Neural cell (in vitro differentiated cells): ENCODE measurements at regions not wholly inside any gene's neighbourhood (a gene's known extent, or its start where the extent isn't known, plus 50 kb on each side); places are given as distances from the start of the nearest gene placed in this dataset.

Experiments
- H2AFZ ChIP-seq: fragments of 200-600, 300-800 bp; sonication (generic), shearing (Covaris generic); 2 replicates; pipeline ENCODE4 v1.6.0; 2014; ENCODE audit warnings: low read depth, mild to moderate bottlenecking, antibody characterized with exemption, low read length, moderate library complexity
- H3F3A ChIP-seq: fragments of 200-600 bp; shearing (Covaris generic); 2 replicates; pipeline ENCODE4 v1.6.1; 2016; ENCODE audit warnings: mild to moderate bottlenecking, moderate library complexity, mixed read lengths, antibody characterized with exemption, low read length; ENCODE audit not compliant: insufficient read depth, poor library complexity, severe bottlenecking
- H3K27ac ChIP-seq: fragments of 200-600, 300-800 bp; sonication (generic), shearing (Covaris generic); 2 replicates; pipeline ENCODE4 v1.5.1; 2014; ENCODE audit warnings: mild to moderate bottlenecking, low read length, moderate library complexity
- H3K27me3 ChIP-seq: fragments of 300-800, 200-600 bp; sonication (generic), shearing (Covaris generic); 2 replicates; pipeline ENCODE4 v1.6.0; 2014; ENCODE audit warnings: mild to moderate bottlenecking, low read depth, low read length, moderate library complexity; ENCODE audit not compliant: insufficient read depth
- H3K36me3 ChIP-seq: fragments of 300-800, 200-600 bp; sonication (generic), shearing (Covaris generic); 2 replicates; pipeline ENCODE4 v1.5.1; 2014; ENCODE audit warnings: mild to moderate bottlenecking, antibody characterized with exemption, low read length, moderate library complexity; ENCODE audit not compliant: insufficient read depth
- H3K4me2 ChIP-seq: fragments of 300-800, 200-600 bp; sonication (generic), shearing (Covaris generic); 2 replicates; pipeline ENCODE4 v1.6.0; 2014; ENCODE audit warnings: mild to moderate bottlenecking, low read length
- H3K4me3 ChIP-seq: fragments of 300-800, 200-600 bp; sonication (generic), shearing (Covaris generic); 2 replicates; pipeline ENCODE4 v1.5.1; 2014; ENCODE audit warnings: mild to moderate bottlenecking, low read length, moderate library complexity
- H3K79me2 ChIP-seq: fragments of 200-600 bp; shearing (Covaris generic); replicated peaks from 2 replicates; pipeline ENCODE4 v1.6.0; 2014; ENCODE audit warnings: mild to moderate bottlenecking, low read length, moderate library complexity; ENCODE audit not compliant: insufficient read depth
- H3K9ac ChIP-seq: fragments of 300-800, 200-600 bp; sonication (generic), shearing (Covaris generic); 2 replicates; pipeline ENCODE4 v1.6.1; 2016; ENCODE audit warnings: mild to moderate bottlenecking, low read length, mixed read lengths
- H3K9me2 ChIP-seq: fragments of 200-600 bp; shearing (Covaris generic); 2 replicates; pipeline ENCODE4 v1.6.1; 2016; ENCODE audit warnings: mild to moderate bottlenecking, low read length, mixed read lengths; ENCODE audit not compliant: insufficient read depth
- H3K9me3 ChIP-seq: fragments of 200-600, 300-800 bp; sonication (generic), shearing (Covaris generic); 2 replicates; pipeline ENCODE4 v1.6.1; 2016; ENCODE audit warnings: mild to moderate bottlenecking, mixed run types, low read length, moderate library complexity, mixed read lengths
- H4K20me1 ChIP-seq: fragments of 200-600 bp; shearing (Covaris generic); 2 replicates; pipeline ENCODE4 v1.6.1; 2016; ENCODE audit warnings: mild to moderate bottlenecking, mixed run types; ENCODE audit not compliant: insufficient read depth
- CTCF ChIP-seq: fragments of 450-650 bp; IDR thresholded peaks from 2 replicates; pipeline ENCODE4 v1.5.1; 2014; ENCODE audit warnings: antibody characterized with exemption, mild to moderate bottlenecking, moderate library complexity; ENCODE audit not compliant: poor library complexity, severe bottlenecking
- EP300 ChIP-seq: fragments of 450-650 bp; conservative IDR thresholded peaks from 2 replicates; pipeline ENCODE4 v1.6.1; 2014; ENCODE audit warnings: antibody characterized with exemption, mild to moderate bottlenecking, moderate library complexity; ENCODE audit not compliant: poor library complexity, severe bottlenecking
- EZH2 ChIP-seq: fragments of 200-600, 300-800 bp; shearing (Covaris generic), sonication (generic); IDR thresholded peaks from 2 replicates; pipeline ENCODE4 v1.6.1; 2014; ENCODE audit warnings: antibody characterized with exemption, low read length, borderline replicate concordance, mild to moderate bottlenecking; ENCODE audit not compliant: insufficient read depth, poor library complexity, severe bottlenecking
- MXI1 ChIP-seq: fragments of 450-650 bp; conservative IDR thresholded peaks from 2 replicates; pipeline ENCODE4 v1.6.1; 2014; ENCODE audit warnings: antibody characterized with exemption, mild to moderate bottlenecking; ENCODE audit not compliant: poor library complexity, severe bottlenecking
- POLR2AphosphoS5 ChIP-seq: IDR thresholded peaks from 2 replicates; pipeline ENCODE4 v1.6.1; 2012
- RAD21 ChIP-seq: fragments of 450-650 bp; conservative IDR thresholded peaks from 2 replicates; pipeline ENCODE4 v1.6.1; 2014; ENCODE audit warnings: antibody characterized with exemption, mild to moderate bottlenecking, moderate library complexity
- REST ChIP-seq: IDR thresholded peaks from 2 replicates; pipeline ENCODE4 v1.6.1; 2012; ENCODE audit warnings: borderline replicate concordance
- SMC3 ChIP-seq: fragments of 450-650 bp; conservative IDR thresholded peaks from 2 replicates; pipeline ENCODE4 v1.6.1; 2014; ENCODE audit warnings: antibody characterized with exemption, mild to moderate bottlenecking, moderate library complexity; ENCODE audit not compliant: poor library complexity
- TAF1 ChIP-seq: IDR thresholded peaks from 2 replicates; pipeline ENCODE4 v1.6.1; 2012; ENCODE audit warnings: low read depth

- Histone ChIP-seq H3K4me3 (no peak overlapping the region), H3K79me2 (no peaks in the 10 kb centered on the region), H3K9me3 (no peaks in the 10 kb centered on the region), H4K20me1 (no peaks in the 10 kb centered on the region), H3K36me3 (no peaks in the 10 kb centered on the region), H3K27ac (no peak overlapping the region), H3K27me3 (no peaks in the 10 kb centered on the region), H3K9me2 (no peaks in the 10 kb centered on the region), H2AFZ (no peak overlapping the region), H3F3A (no peaks in the 10 kb centered on the region), H3K4me2 (no peak overlapping the region), H3K9ac (no peak overlapping the region)
- no peak for TF ChIP-seq MXI1
- TF ChIP-seq POLR2AphosphoS5 = no peak
- TF ChIP-seq EZH2 = no peak
- TF ChIP-seq EP300 = no peak
- no peak for TF ChIP-seq CTCF
- no peak for TF ChIP-seq REST
- TF ChIP-seq SMC3 = no peak
- TF ChIP-seq RAD21 = no peak
- no peak for TF ChIP-seq TAF1
Measured at GRCh38 chr2:15034860-15035259, 402.3 kb downstream of the LRATD1 start.

- no peak overlapping the region for H3K9ac ChIP-seq
- no peak overlapping the region for H2AFZ ChIP-seq
- no peak overlapping the region for H3K27ac ChIP-seq
- H4K20me1 ChIP-seq = no peaks in the 10 kb centered on the region
- no peaks in the 10 kb centered on the region for H3K36me3 ChIP-seq
- H3F3A ChIP-seq = no peaks in the 10 kb centered on the region
- no peak overlapping the region for H3K4me3 ChIP-seq
- no peak overlapping the region for H3K4me2 ChIP-seq
- no peaks in the 10 kb centered on the region for H3K27me3 ChIP-seq
- H3K9me3 ChIP-seq = no peaks in the 10 kb centered on the region
- TF ChIP-seq TAF1 (no peak), REST (no peak), RAD21 (no peak), EZH2 (no peak), CTCF (no peak), POLR2AphosphoS5 (no peak), EP300 (no peak), MXI1 (no peak), SMC3 (no peak)
- H3K9me2 ChIP-seq = no peaks in the 10 kb centered on the region
- no peaks in the 10 kb centered on the region for H3K79me2 ChIP-seq
Measured at GRCh38 chr2:15038366-15039364, 406.1 kb downstream of the LRATD1 start.
